NB4 (cell line): ENCODE measurements at regions not wholly inside any gene's neighbourhood (a gene's known extent, or its start where the extent isn't known, plus 50 kb on each side); places are given as distances from the start of the nearest gene placed in this dataset.

Source experiments
- CTCF ChIP-seq: IDR thresholded peaks from one replicate; pipeline ENCODE4 v1.5.1; 2012; ENCODE audit warnings: low read depth, low read length
- POLR2A ChIP-seq: IDR thresholded peaks from 2 replicates; pipeline ENCODE4 v1.6.1; 2011; ENCODE audit warnings: mild to moderate bottlenecking; ENCODE audit not compliant: insufficient read length; ENCODE audit errors: extremely low read depth

- TF ChIP-seq CTCF: no peak
- no peak for TF ChIP-seq POLR2A
These were observed 127.7 kb downstream of the DMRTA2 start for GRCh38 chr1:50295566-50295965.
